Mesodermal cell (in vitro differentiated cells): ENCODE measurements at regions not wholly inside any gene's neighbourhood (a gene's known extent, or its start where the extent isn't known, plus 50 kb on each side); places are given as distances from the start of the nearest gene placed in this dataset.

ENCODE experiments used
- H3K27ac ChIP-seq: 2 replicates; pipeline ENCODE4 v1.7.0; 2013; ENCODE audit warnings: mild to moderate bottlenecking, low read depth, low read length, moderate library complexity; ENCODE audit not compliant: severe bottlenecking
- H3K36me3 ChIP-seq: 2 replicates; pipeline ENCODE4 v1.7.1; 2013; ENCODE audit warnings: mild to moderate bottlenecking, low read length, moderate library complexity; ENCODE audit not compliant: control insufficient read depth, insufficient read depth
- H3K4me1 ChIP-seq: one replicate; pipeline ENCODE4 v1.7.1; 2013; ENCODE audit warnings: mild to moderate bottlenecking, low read length; ENCODE audit not compliant: insufficient read depth, control insufficient read depth, poor library complexity, severe bottlenecking
- H3K4me3 ChIP-seq: 2 replicates; pipeline ENCODE4 v1.7.0; 2013; ENCODE audit warnings: low read length, control low read depth, mild to moderate bottlenecking; ENCODE audit not compliant: insufficient read depth, poor library complexity, severe bottlenecking; ENCODE audit errors: extremely low read depth
- H3K9me3 ChIP-seq: 2 replicates; pipeline ENCODE4 v1.7.1; 2013; ENCODE audit warnings: mild to moderate bottlenecking, low read length, moderate library complexity; ENCODE audit not compliant: control insufficient read depth
- WGBS, 2 experiments: methylation state at CpG; one replicate each; pipeline ENCODE4 v1.1.5; 2013; ENCODE audit warnings: missing lambda C conversion rate in 2 of 2; ENCODE audit not compliant: insufficient coverage in 2 of 2; 5-methylcytosine and 5-hydroxymethylcytosine counted together

DNA sequence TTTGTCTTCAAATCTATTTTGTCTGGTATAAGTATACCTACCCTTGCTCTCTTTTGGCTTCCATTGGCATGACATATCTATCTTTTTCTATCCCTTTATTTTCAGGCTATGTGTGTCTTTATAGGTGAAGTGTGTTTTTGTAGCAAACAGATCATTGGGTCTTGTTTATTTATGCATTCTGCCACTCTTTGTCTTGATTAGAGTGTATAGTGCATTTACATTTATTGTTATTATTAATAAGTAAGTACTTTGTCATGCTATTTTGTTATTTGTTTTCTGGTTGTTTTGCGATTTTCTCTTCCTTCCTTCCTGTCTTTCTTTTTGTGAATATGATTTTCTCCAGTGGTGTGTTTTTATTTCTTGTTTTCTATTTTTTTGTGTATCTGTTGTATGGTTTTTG, 188.6 kb downstream of the GLUD2 start:
- H3K27ac ChIP-seq: no peak overlapping the region
- no CpG with 5 or more reads among the region's 1 CpG for WGBS, 2 experiments
- H3K4me3 ChIP-seq: no peak overlapping the region
- H3K36me3 ChIP-seq: no peaks in the 10 kb centered on the region
- no peaks in the 10 kb centered on the region for H3K9me3 ChIP-seq
- H3K4me1 ChIP-seq: no peaks in the 10 kb centered on the region

DNA sequence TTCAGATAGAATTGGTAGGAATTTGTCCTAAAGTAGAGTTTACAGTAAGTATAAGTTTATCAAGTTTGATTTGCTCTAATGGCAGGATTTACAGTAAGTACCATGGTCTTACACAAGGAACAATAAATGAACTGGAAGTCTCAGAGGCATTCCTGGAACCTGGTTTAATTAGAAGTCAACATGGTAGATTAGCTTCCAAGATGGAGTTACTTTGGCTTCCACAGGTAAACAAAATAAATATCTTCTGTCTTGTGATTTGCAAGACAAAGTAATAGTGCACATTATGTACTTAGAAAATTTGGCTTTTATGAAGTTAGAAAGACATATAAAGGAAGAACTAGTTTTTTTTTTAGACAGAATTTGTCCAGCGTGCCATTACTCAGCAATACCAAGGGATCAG, 190.7 kb downstream of the GLUD2 start:
- H3K4me1 ChIP-seq: no peaks in the 10 kb centered on the region
- H3K4me3 ChIP-seq: no peak overlapping the region
- 100% methylated on average over 1 of the region's 1 CpG for WGBS, 2 experiments
- no peaks in the 10 kb centered on the region for H3K36me3 ChIP-seq
- no peak overlapping the region for H3K27ac ChIP-seq
- no peaks in the 10 kb centered on the region for H3K9me3 ChIP-seq

DNA sequence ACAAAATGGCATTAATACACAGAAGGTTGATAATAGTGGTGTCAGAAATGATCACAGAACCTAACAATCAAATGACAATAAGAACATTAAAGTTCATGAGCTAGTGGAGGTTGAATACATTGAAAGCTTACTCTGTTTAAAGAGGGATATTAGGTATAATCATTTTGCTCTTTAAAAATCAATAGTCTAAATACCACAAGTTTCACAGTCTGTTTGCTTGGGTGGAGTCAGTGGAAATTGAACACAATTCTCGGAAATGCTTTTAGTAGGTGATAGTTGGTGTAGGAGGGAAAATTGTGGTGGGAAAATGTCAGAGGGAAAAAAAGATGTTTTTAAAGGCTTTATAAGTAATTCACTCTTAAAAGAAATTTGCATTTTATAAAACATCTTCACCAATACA, 197.1 kb downstream of the GLUD2 start:
- Histone ChIP-seq H3K4me1 (no peaks in the 10 kb centered on the region), H3K4me3 (no peak overlapping the region), H3K36me3 (no peaks in the 10 kb centered on the region), H3K27ac (no peak overlapping the region), H3K9me3 (no peaks in the 10 kb centered on the region)
- no CpG with 5 or more reads among the region's 1 CpG for WGBS, 2 experiments

GRCh38 chrX:121245763-121246162, 198.4 kb downstream of the GLUD2 start:
- no peaks in the 10 kb centered on the region for H3K9me3 ChIP-seq
- no peaks in the 10 kb centered on the region for H3K4me1 ChIP-seq
- no peak overlapping the region for H3K27ac ChIP-seq
- H3K4me3 ChIP-seq: no peak overlapping the region
- H3K36me3 ChIP-seq: no peaks in the 10 kb centered on the region

GRCh38 chrX:121254336-121254735, 206.9 kb downstream of the GLUD2 start:
- no CpG with 5 or more reads among the region's 4 CpGs for WGBS, 2 experiments
- no peak overlapping the region for H3K27ac ChIP-seq
- H3K36me3 ChIP-seq: no peaks in the 10 kb centered on the region
- H3K4me1 ChIP-seq: no peaks in the 10 kb centered on the region
- H3K4me3 ChIP-seq: no peak overlapping the region
- H3K9me3 ChIP-seq: no peaks in the 10 kb centered on the region

- H3K4me1 ChIP-seq: no peaks in the 10 kb centered on the region
- no peaks in the 10 kb centered on the region for H3K36me3 ChIP-seq
- no CpG with 5 or more reads among the region's 2 CpGs for WGBS, 2 experiments
- H3K27ac ChIP-seq: no peak overlapping the region
- no peaks in the 10 kb centered on the region for H3K9me3 ChIP-seq
- H3K4me3 ChIP-seq: no peak overlapping the region
Observed at GRCh38 chrX:121256647-121257046, 209.2 kb downstream of the GLUD2 start.

DNA sequence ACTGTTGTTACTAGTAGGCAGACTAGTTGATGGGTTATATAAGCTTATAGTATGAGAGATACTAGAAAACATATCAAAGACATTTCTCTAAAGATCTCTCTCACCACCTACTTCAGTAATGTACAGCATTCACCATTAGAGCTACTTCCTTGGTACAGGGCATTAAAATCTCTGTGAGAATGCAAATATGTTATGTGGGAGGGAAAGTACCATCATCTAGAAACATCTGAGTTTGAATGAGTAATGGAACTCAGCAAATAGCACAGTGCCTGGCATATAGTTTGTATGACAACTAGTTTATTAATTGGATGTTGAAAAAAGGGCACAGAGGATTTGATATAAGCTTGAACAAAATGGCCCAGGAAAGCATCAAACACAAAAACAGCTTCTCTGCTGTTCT, 211.1 kb downstream of the GLUD2 start:
- no peak overlapping the region for H3K27ac ChIP-seq
- no peak overlapping the region for H3K4me3 ChIP-seq
- H3K36me3 ChIP-seq: no peaks in the 10 kb centered on the region
- H3K4me1 ChIP-seq: no peaks in the 10 kb centered on the region
- no peaks in the 10 kb centered on the region for H3K9me3 ChIP-seq

- Histone ChIP-seq H3K36me3 (no peaks in the 10 kb centered on the region), H3K9me3 (no peaks in the 10 kb centered on the region), H3K4me1 (no peaks in the 10 kb centered on the region), H3K4me3 (no peak overlapping the region), H3K27ac (no peak overlapping the region)
- 90 to 100% methylated on average over 1 to 2 of the region's 2 CpGs for whole genome bisulfite sequencing, 2 experiments
Observed at GRCh38 chrX:121259170-121259569, 211.8 kb downstream of the GLUD2 start.

DNA sequence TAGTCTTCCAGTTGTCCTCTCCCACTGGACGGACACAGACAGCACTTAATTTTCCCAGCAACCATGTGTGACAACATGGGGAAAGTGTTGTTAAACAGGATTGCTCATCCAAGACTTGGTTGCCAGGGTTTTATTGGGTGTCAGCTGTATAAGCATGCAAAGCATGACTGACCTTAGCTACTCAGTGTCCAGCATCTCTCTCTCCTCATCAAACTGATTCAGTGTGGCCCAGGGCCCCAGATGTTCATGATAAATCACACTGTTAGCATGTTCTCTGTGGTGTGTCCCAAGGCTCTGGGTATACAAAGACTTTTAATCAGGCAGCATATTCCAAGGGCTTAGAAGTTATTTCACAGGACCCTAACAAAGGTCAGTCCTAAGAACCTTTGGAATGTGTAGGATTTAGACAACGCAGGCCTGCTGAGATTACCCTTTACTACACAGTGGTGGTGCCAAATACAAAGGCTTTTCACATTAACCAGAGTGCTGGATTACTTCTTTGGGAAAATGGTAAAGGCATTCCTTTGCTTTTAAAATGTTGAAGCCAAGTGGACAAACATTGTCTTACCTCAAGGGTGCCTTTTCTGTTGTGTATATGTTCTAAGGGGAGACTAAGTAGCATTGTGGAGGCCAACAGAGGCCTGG, 213.3 kb downstream of the GLUD2 start:
- H3K27ac ChIP-seq: peak overlapping the region; percentile 16
- no peaks in the 10 kb centered on the region for H3K36me3 ChIP-seq
- no peaks in the 10 kb centered on the region for H3K4me1 ChIP-seq
- H3K4me3 ChIP-seq: no peak overlapping the region
- no peaks in the 10 kb centered on the region for H3K9me3 ChIP-seq
- no CpG with 5 or more reads among the region's 2 CpGs for WGBS, 2 experiments

- Histone ChIP-seq H3K36me3 (no peaks in the 10 kb centered on the region), H3K9me3 (no peaks in the 10 kb centered on the region), H3K4me1 (no peaks in the 10 kb centered on the region), H3K27ac (no peak overlapping the region), H3K4me3 (no peak overlapping the region)
- 83% methylated on average over 2 of the region's 3 CpGs; no CpG with 5 or more reads in 1 of the 2 experiments for WGBS, 2 experiments
Observed at GRCh38 chrX:121283921-121284320, 236.5 kb downstream of the GLUD2 start.

DNA sequence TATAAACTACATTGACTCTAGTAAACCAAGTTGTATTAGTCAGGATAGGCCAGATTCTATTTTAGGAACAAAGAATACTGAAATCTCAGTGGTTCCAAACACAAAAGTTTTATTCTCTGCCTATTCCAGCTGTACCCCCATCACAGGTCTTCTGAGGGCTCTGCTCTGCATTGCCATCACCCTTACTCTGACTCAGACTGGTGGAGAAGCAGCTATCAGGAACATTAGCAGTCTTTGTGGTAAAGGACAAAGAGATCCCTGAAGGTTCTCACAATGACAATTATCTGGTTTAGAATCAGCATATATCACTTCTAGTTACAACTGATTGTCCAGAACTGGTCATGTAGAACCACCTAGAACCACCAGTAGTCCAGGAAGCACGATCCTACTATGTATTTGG, 251.1 kb downstream of the GLUD2 start:
- no peak overlapping the region for H3K4me3 ChIP-seq
- WGBS, 2 experiments: no CpG with 5 or more reads among the region's 1 CpG
- H3K27ac ChIP-seq: no peak overlapping the region
- no peaks in the 10 kb centered on the region for H3K9me3 ChIP-seq
- no peaks in the 10 kb centered on the region for H3K36me3 ChIP-seq
- no peaks in the 10 kb centered on the region for H3K4me1 ChIP-seq
